Neural progenitor cell (in vitro differentiated cells): ENCODE measurements at regions not wholly inside any gene's neighbourhood (a gene's known extent, or its start where the extent isn't known, plus 50 kb on each side); places are given as distances from the start of the nearest gene placed in this dataset.

Experiments used
- DNase-seq: peaks from one replicate; pipeline ENCODE4 v3.0.0-alpha.2; 2016; ENCODE audit warnings: low spot score
- H2AFZ ChIP-seq: fragments of 200-600 bp; sonication (generic); replicated peaks from 2 replicates; pipeline ENCODE4 v1.6.1; 2016; ENCODE audit warnings: antibody characterized with exemption
- H3F3A ChIP-seq: fragments of 200-600 bp; sonication (generic); 2 replicates; pipeline ENCODE4 v1.6.1; 2016; ENCODE audit warnings: antibody characterized with exemption, low read depth
- H3K27ac ChIP-seq: fragments of 200-600 bp; sonication (generic); 2 replicates; pipeline ENCODE4 v1.5.1; 2016; ENCODE audit warnings: mild to moderate bottlenecking
- H3K27me3 ChIP-seq: fragments of 200-600 bp; sonication (generic); 2 replicates; pipeline ENCODE4 v1.6.1; 2016; ENCODE audit warnings: mild to moderate bottlenecking, moderate library complexity
- H3K36me3 ChIP-seq: fragments of 200-600 bp; sonication (generic); 2 replicates; pipeline ENCODE4 v1.5.1; 2016
- H3K4me1 ChIP-seq: fragments of 200-600 bp; sonication (generic); 2 replicates; pipeline ENCODE4 v1.6.1; 2016; ENCODE audit warnings: mixed run types
- H3K4me2 ChIP-seq: fragments of 200-600 bp; sonication (generic); 2 replicates; pipeline ENCODE4 v1.6.1; 2016
- H3K4me3 ChIP-seq: fragments of 200-600 bp; sonication (generic); 2 replicates; pipeline ENCODE4 v1.5.1; 2016
- H3K79me2 ChIP-seq: fragments of 200-600 bp; sonication (generic); 2 replicates; pipeline ENCODE4 v1.6.1; 2016; ENCODE audit warnings: low read depth
- H3K9ac ChIP-seq: fragments of 200-600 bp; sonication (generic); 2 replicates; pipeline ENCODE4 v1.6.1; 2016
- H3K9me3 ChIP-seq: fragments of 200-600 bp; sonication (generic); 2 replicates; pipeline ENCODE4 v1.5.1; 2016; ENCODE audit warnings: low read depth
- H4K20me1 ChIP-seq: fragments of 200-600 bp; sonication (generic); 2 replicates; pipeline ENCODE4 v1.6.1; 2016; ENCODE audit warnings: low read depth
- H3K27ac Mint-ChIP-seq: 3 replicates; pipeline ENCODE4 v1.8.0; 2021; ENCODE audit warnings: mixed read lengths
- H3K27me3 Mint-ChIP-seq: 2 replicates; pipeline ENCODE4 v1.8.0; 2022; ENCODE audit warnings: low read depth, mild to moderate bottlenecking, inconsistent platforms, moderate library complexity, mixed read lengths; ENCODE audit not compliant: insufficient read depth
- H3K36me3 Mint-ChIP-seq: 3 replicates; pipeline ENCODE4 v1.8.0; 2021; ENCODE audit warnings: mixed read lengths
- H3K4me1 Mint-ChIP-seq: 3 replicates; pipeline ENCODE4 v1.8.0; 2021; ENCODE audit warnings: mixed read lengths
- H3K4me3 Mint-ChIP-seq: 3 replicates; pipeline ENCODE4 v1.8.0; 2021; ENCODE audit warnings: mild to moderate bottlenecking, moderate library complexity, mixed read lengths
- H3K9me3 Mint-ChIP-seq: 3 replicates; pipeline ENCODE4 v1.8.0; 2020; ENCODE audit warnings: mixed read lengths
- EZH2 ChIP-seq: fragments of 200-600 bp; sonication (generic); IDR thresholded peaks from 2 replicates; pipeline ENCODE4 v1.6.1; 2017; ENCODE audit warnings: antibody characterized with exemption, mild to moderate bottlenecking, moderate library complexity
- EZH2phosphoT487 ChIP-seq: fragments of 200-600 bp; sonication (generic); IDR thresholded peaks from 2 replicates; pipeline ENCODE4 v1.6.1; 2017; ENCODE audit warnings: antibody characterized with exemption
- TF ChIP-seq, protein P1 (sequence below): fragments of 200-600 bp; sonication (generic); IDR thresholded peaks from 2 replicates; pipeline ENCODE4 v1.5.1; 2017; ENCODE audit warnings: antibody characterized with exemption, mild to moderate bottlenecking

DNA sequence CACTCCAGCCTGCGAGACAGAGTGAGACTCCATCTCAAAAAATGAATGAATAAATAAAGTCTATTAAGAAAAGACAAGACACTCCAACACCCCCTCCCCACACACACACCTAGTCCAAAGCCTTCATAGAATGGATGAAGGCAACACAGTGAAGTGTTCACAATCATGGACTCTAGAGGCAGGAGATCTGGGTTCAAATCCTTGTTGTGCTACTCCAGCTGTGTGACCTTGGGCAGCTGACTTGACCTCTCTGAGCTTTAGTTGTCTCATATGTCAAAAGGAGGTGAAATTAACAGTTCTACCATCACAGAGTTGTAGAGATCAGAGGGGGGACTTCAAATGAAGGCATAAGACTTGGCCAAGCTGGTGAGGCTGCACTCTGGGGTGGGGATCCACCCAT lies 95.8 kb upstream of the MAP1LC3B2 start:
- Mint-ChIP-seq H3K4me3 (no peak overlapping the region), H3K9me3 (no peaks in the 10 kb centered on the region), H3K27me3 (peaks cover 13% of the 10 kb centered on the region), H3K4me1 (peaks cover 16% of the 10 kb centered on the region), H3K27ac (no peak overlapping the region), H3K36me3 (no peaks in the 10 kb centered on the region)
- Histone ChIP-seq H2AFZ (no peak overlapping the region), H3K4me3 (no peak overlapping the region), H3K36me3 (no peaks in the 10 kb centered on the region), H3K79me2 (no peaks in the 10 kb centered on the region), H3F3A (no peaks in the 10 kb centered on the region), H3K9ac (no peak overlapping the region), H3K4me2 (no peak overlapping the region), H3K27me3 (no peaks in the 10 kb centered on the region), H3K27ac (no peak overlapping the region), H3K4me1 (no peaks in the 10 kb centered on the region), H3K9me3 (no peaks in the 10 kb centered on the region), H4K20me1 (no peaks in the 10 kb centered on the region)
- TF ChIP-seq EZH2phosphoT487 (no peak), EZH2 (no peak)
- TF ChIP-seq, protein P1, sequence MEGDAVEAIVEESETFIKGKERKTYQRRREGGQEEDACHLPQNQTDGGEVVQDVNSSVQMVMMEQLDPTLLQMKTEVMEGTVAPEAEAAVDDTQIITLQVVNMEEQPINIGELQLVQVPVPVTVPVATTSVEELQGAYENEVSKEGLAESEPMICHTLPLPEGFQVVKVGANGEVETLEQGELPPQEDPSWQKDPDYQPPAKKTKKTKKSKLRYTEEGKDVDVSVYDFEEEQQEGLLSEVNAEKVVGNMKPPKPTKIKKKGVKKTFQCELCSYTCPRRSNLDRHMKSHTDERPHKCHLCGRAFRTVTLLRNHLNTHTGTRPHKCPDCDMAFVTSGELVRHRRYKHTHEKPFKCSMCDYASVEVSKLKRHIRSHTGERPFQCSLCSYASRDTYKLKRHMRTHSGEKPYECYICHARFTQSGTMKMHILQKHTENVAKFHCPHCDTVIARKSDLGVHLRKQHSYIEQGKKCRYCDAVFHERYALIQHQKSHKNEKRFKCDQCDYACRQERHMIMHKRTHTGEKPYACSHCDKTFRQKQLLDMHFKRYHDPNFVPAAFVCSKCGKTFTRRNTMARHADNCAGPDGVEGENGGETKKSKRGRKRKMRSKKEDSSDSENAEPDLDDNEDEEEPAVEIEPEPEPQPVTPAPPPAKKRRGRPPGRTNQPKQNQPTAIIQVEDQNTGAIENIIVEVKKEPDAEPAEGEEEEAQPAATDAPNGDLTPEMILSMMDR = no peak
- no peak for DNase-seq

DNA sequence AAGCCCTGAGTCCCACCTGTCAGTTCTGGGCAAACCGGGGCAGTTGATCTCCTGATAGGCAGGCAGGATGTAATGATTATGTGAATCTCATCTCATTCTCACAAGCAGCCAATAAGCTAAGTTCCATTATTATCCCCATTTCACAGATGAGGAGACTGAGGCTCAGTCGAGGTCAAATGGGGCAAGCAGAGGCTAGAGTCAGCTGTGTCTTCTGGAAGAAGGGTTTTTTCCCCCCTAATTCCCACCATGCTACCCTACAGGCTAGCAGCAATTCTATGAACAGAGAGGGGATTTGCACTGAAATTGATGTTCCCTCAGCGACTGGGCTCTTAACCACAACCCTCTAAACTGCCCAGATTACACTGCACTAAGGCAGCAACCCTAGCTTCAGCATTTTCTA lies 93.8 kb upstream of the MAP1LC3B2 start:
- TF ChIP-seq EZH2 (no peak), EZH2phosphoT487 (no peak)
- TF ChIP-seq, protein P1 = no peak
- no peaks in the 10 kb centered on the region for H3K36me3 Mint-ChIP-seq
- no peak overlapping the region for H3K4me3 Mint-ChIP-seq
- H4K20me1 ChIP-seq = no peaks in the 10 kb centered on the region
- H3K27ac Mint-ChIP-seq = no peak overlapping the region
- H3K9ac ChIP-seq = no peak overlapping the region
- H3K9me3 Mint-ChIP-seq = no peaks in the 10 kb centered on the region
- H3K4me1 Mint-ChIP-seq = peaks cover under 1% of the 10 kb centered on the region
- no peaks in the 10 kb centered on the region for H3K79me2 ChIP-seq
- no peaks in the 10 kb centered on the region for H3K9me3 ChIP-seq
- no peak overlapping the region for H3K4me2 ChIP-seq
- no peaks in the 10 kb centered on the region for H3K27me3 ChIP-seq
- H3K27ac ChIP-seq = no peak overlapping the region
- no peaks in the 10 kb centered on the region for H3K4me1 ChIP-seq
- DNase-seq = no peak
- H2AFZ ChIP-seq = no peak overlapping the region
- H3K36me3 ChIP-seq = no peaks in the 10 kb centered on the region
- H3K4me3 ChIP-seq = no peak overlapping the region
- no peaks in the 10 kb centered on the region for H3F3A ChIP-seq
- peaks cover 16% of the 10 kb centered on the region for H3K27me3 Mint-ChIP-seq

DNA sequence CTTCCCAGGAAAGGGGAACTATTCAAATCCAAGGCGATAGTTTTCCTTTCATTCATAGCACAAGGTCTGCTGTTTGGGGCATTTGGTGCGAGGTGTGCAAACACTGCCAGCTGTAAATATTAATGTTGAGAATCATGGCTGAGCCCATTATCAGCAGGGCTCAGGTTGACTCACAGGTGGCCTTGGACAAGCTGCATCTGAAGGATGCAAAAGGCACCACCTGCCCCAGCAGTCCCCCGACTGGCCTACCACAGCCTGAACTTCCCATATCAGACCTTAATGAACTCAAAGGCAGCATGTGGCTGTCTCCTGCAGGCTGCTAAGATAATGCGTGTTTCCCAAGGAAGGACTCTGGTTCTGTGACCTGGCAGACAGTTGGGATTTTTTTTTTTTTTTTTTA lies 93.3 kb upstream of the MAP1LC3B2 start:
- no peaks in the 10 kb centered on the region for H3K9me3 Mint-ChIP-seq
- no peak overlapping the region for H3K4me3 ChIP-seq
- no peak overlapping the region for H3K27ac ChIP-seq
- no peak overlapping the region for H3K4me2 ChIP-seq
- no peak overlapping the region for H3K27ac Mint-ChIP-seq
- H3K27me3 ChIP-seq = no peaks in the 10 kb centered on the region
- no peak overlapping the region for H3K9ac ChIP-seq
- H3K27me3 Mint-ChIP-seq = peaks cover 16% of the 10 kb centered on the region
- no peak overlapping the region for H3K4me3 Mint-ChIP-seq
- H2AFZ ChIP-seq = no peak overlapping the region
- TF ChIP-seq EZH2 (no peak), EZH2phosphoT487 (no peak)
- TF ChIP-seq, protein P1 = no peak
- no peaks in the 10 kb centered on the region for H3K4me1 ChIP-seq
- no peaks in the 10 kb centered on the region for H3F3A ChIP-seq
- H3K9me3 ChIP-seq = no peaks in the 10 kb centered on the region
- no peaks in the 10 kb centered on the region for H3K4me1 Mint-ChIP-seq
- DNase-seq = no peak
- H3K36me3 Mint-ChIP-seq = no peaks in the 10 kb centered on the region
- no peaks in the 10 kb centered on the region for H4K20me1 ChIP-seq
- H3K36me3 ChIP-seq = no peaks in the 10 kb centered on the region
- H3K79me2 ChIP-seq = no peaks in the 10 kb centered on the region

DNA sequence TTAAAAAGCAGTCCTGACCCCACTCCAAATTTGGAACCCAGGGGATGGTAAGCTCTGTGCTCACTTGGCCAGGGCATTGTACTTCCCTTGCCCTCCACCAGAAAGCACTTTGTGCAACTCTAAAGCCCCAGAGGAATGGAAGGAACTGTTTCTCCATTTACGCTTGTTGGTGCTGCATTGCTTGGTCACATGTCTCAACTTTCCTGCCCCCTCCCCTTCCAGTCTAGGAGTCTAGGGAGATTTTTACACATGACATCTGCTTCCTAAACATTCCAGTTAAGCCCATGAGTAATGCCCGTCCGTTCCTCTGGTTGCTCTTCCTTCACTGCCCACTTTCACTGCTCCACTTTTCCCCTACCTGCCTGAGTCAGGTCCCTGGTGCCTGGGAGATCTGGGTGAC lies 92.6 kb upstream of the MAP1LC3B2 start:
- Histone ChIP-seq H3K36me3 (no peaks in the 10 kb centered on the region), H3F3A (no peaks in the 10 kb centered on the region), H3K27me3 (no peaks in the 10 kb centered on the region), H3K9ac (no peak overlapping the region), H3K9me3 (no peaks in the 10 kb centered on the region), H3K27ac (no peak overlapping the region), H3K4me2 (no peak overlapping the region), H3K79me2 (no peaks in the 10 kb centered on the region), H3K4me3 (no peak overlapping the region), H2AFZ (no peak overlapping the region), H4K20me1 (no peaks in the 10 kb centered on the region), H3K4me1 (no peaks in the 10 kb centered on the region)
- no peak for DNase-seq
- H3K27ac Mint-ChIP-seq = no peak overlapping the region
- H3K36me3 Mint-ChIP-seq = no peaks in the 10 kb centered on the region
- H3K4me1 Mint-ChIP-seq = no peaks in the 10 kb centered on the region
- no peaks in the 10 kb centered on the region for H3K9me3 Mint-ChIP-seq
- peaks cover 16% of the 10 kb centered on the region for H3K27me3 Mint-ChIP-seq
- H3K4me3 Mint-ChIP-seq = no peak overlapping the region
- TF ChIP-seq EZH2 (no peak), EZH2phosphoT487 (no peak)
- TF ChIP-seq, protein P1 = no peak
